Sigmoid colon (tissue), 4 donors: ENCODE measurements at regions not wholly inside any gene's neighbourhood (a gene's known extent, or its start where the extent isn't known, plus 50 kb on each side); places are given as distances from the start of the nearest gene placed in this dataset.

Experiments used
- POLR2A ChIP-seq, 2 donors: fragments of 450-650 bp; IDR thresholded peaks; one replicate each; pipeline ENCODE4 v1.6.1; 2016; ENCODE audit warnings: antibody characterized with exemption in 2 of 2, mild to moderate bottlenecking in 2 of 2, moderate library complexity in 2 of 2
- POLR2AphosphoS5 ChIP-seq, 4 donors: sonication (generic); formaldehyde crosslinking; IDR thresholded peaks; one replicate each; pipeline ENCODE4 v1.6.1; 2017; ENCODE audit warnings: antibody characterized with exemption in 4 of 4
- TF ChIP-seq, protein P1 (sequence below), 4 experiments: fragments of 450-650 bp in 3 of 4; fragments of 200-600 bp in 1 of 4; IDR thresholded peaks; one replicate each; pipeline ENCODE4 v1.5.1; 2016 to 2019; ENCODE audit warnings: antibody characterized with exemption in 4 of 4, mild to moderate bottlenecking in 3 of 4, moderate library complexity in 2 of 4

GRCh38 chr14:104465482-104466390 is 113.8 kb upstream of the C14orf180 start:
- no peak for TF ChIP-seq POLR2A (IDR thresholded peaks at IDR 0.05)
- TF ChIP-seq, protein P1, sequence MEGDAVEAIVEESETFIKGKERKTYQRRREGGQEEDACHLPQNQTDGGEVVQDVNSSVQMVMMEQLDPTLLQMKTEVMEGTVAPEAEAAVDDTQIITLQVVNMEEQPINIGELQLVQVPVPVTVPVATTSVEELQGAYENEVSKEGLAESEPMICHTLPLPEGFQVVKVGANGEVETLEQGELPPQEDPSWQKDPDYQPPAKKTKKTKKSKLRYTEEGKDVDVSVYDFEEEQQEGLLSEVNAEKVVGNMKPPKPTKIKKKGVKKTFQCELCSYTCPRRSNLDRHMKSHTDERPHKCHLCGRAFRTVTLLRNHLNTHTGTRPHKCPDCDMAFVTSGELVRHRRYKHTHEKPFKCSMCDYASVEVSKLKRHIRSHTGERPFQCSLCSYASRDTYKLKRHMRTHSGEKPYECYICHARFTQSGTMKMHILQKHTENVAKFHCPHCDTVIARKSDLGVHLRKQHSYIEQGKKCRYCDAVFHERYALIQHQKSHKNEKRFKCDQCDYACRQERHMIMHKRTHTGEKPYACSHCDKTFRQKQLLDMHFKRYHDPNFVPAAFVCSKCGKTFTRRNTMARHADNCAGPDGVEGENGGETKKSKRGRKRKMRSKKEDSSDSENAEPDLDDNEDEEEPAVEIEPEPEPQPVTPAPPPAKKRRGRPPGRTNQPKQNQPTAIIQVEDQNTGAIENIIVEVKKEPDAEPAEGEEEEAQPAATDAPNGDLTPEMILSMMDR (IDR thresholded peaks at IDR 0.05), result no peak
- no peak for TF ChIP-seq POLR2AphosphoS5 (IDR thresholded peaks at IDR 0.05)
